OCI-LY7 (cell line): ENCODE measurements at regions not wholly inside any gene's neighbourhood (a gene's known extent, or its start where the extent isn't known, plus 50 kb on each side); places are given as distances from the start of the nearest gene placed in this dataset.

Source experiments
- BruUV-seq: library from RNA; stranded (reverse); fragments of 400-500 nt; replicated peaks from 2 replicates; lab custom pipeline; 2021; lab: Mats Ljungman, UMichigan
- CTCF ChIA-PET: fragments of 300-600 bp; sonication (Branson Sonifier 250); formaldehyde crosslinking; loops from one replicate; lab custom pipeline; 2022; ENCODE audit warnings: antibody characterized with exemption; ENCODE audit not compliant: unreplicated experiment; lab: Charles Lee
- POLR2A ChIA-PET: fragments of 300-600 bp; sonication (Branson Sonifier 250); formaldehyde crosslinking; loops from one replicate; lab custom pipeline; 2022; ENCODE audit warnings: antibody characterized with exemption; lab: Charles Lee
- DNase-seq: peaks from one replicate; pipeline ENCODE4 v3.0.0-alpha.2; 2015; ENCODE audit warnings: low spot score
- H2AFZ ChIP-seq: fragments of 200-600 bp; sonication (generic), shearing (Covaris generic); 2 replicates; pipeline ENCODE4 v1.6.1; 2014; ENCODE audit warnings: mild to moderate bottlenecking, antibody characterized with exemption, low read length, moderate library complexity
- H3K27ac ChIP-seq: fragments of 200-600 bp; sonication (generic); 2 replicates; pipeline ENCODE4 v1.5.1; 2014; ENCODE audit warnings: mixed run types, low read depth, mild to moderate bottlenecking, moderate library complexity, low read length, inconsistent platforms; ENCODE audit not compliant: poor library complexity, severe bottlenecking
- H3K36me3 ChIP-seq: fragments of 200-600 bp; sonication (generic); 2 replicates; pipeline ENCODE4 v1.6.1; 2014; ENCODE audit warnings: mild to moderate bottlenecking, antibody characterized with exemption, low read length, moderate library complexity, mixed read lengths; ENCODE audit not compliant: insufficient read depth
- H3K4me1 ChIP-seq: fragments of 200-600 bp; sonication (generic); 2 replicates; pipeline ENCODE4 v1.5.1; 2014; ENCODE audit warnings: mild to moderate bottlenecking, low read length; ENCODE audit not compliant: insufficient read depth, poor library complexity, severe bottlenecking
- H3K4me2 ChIP-seq: fragments of 200-600 bp; sonication (generic); 2 replicates; pipeline ENCODE4 v1.6.1; 2014; ENCODE audit warnings: mild to moderate bottlenecking, low read length
- H3K4me3 ChIP-seq: fragments of 200-600 bp; sonication (generic); 2 replicates; pipeline ENCODE4 v1.5.1; 2014; ENCODE audit warnings: mild to moderate bottlenecking, low read depth, low read length; ENCODE audit not compliant: poor library complexity, severe bottlenecking
- H3K79me2 ChIP-seq: fragments of 200-600 bp; sonication (generic); 2 replicates; pipeline ENCODE4 v1.6.1; 2016; ENCODE audit warnings: low read depth, mild to moderate bottlenecking, low read length, moderate library complexity, mixed read lengths; ENCODE audit not compliant: insufficient read depth
- H3K9me2 ChIP-seq: fragments of 200-600 bp; sonication (generic); 2 replicates; pipeline ENCODE4 v1.6.1; 2016; ENCODE audit warnings: mild to moderate bottlenecking, low read length, mixed read lengths; ENCODE audit not compliant: insufficient read depth
- H3K9me3 ChIP-seq: fragments of 200-600 bp; sonication (generic); 2 replicates; pipeline ENCODE4 v1.6.1; 2014; ENCODE audit warnings: mild to moderate bottlenecking, mixed run types, low read length, mixed read lengths
- H4K20me1 ChIP-seq: fragments of 200-600 bp; sonication (generic); 2 replicates; pipeline ENCODE4 v1.6.1; 2014; ENCODE audit warnings: mild to moderate bottlenecking, antibody characterized with exemption, low read length, moderate library complexity, mixed read lengths; ENCODE audit not compliant: insufficient read depth
- CTCF ChIP-seq: fragments of 200-600 bp; sonication (generic); conservative IDR thresholded peaks from 2 replicates; pipeline ENCODE4 v1.5.1; 2014; ENCODE audit warnings: mild to moderate bottlenecking, antibody characterized with exemption, low read length, moderate library complexity, mixed read lengths
- EZH2phosphoT487 ChIP-seq: fragments of 200-600 bp; sonication (generic); IDR thresholded peaks from 2 replicates; pipeline ENCODE4 v1.6.1; 2018; ENCODE audit warnings: low read depth, borderline replicate concordance, mild to moderate bottlenecking, mixed run types, antibody characterized with exemption, low read length, moderate library complexity, mixed read lengths
- intact Hi-C: fragments of 100-400 bp; cut with micrococcal nuclease; formaldehyde crosslinking; loops from one replicate; pipeline ENCODE4 v1.10.0; 2022; ENCODE audit not compliant: unreplicated experiment

- intact Hi-C loops: no loop called here
- POLR2A ChIA-PET: interaction anchor here (0.6 kb wide), 1 partner anchor 41 kb away, joined by 3 read pairs; no protein-coding TSS in a partner anchor
These were observed 205.0 kb upstream of the MBL2 start for GRCh38 chr10:52977581-52977980.

GRCh38 chr10:52967806-52968795 lies 195.5 kb upstream of the MBL2 start:
- DNase-seq: no peak
- ChIA-PET POLR2A (interaction anchor here (0.7 kb wide), 1 partner anchor 139 kb away, joined by 4 read pairs; no protein-coding TSS in a partner anchor), CTCF (no interaction called here)
- Histone ChIP-seq H3K27ac (no peak overlapping the region), H3K9me2 (no peaks in the 10 kb centered on the region), H4K20me1 (no peaks in the 10 kb centered on the region), H2AFZ (no peak overlapping the region), H3K79me2 (no peaks in the 10 kb centered on the region), H3K9me3 (no peaks in the 10 kb centered on the region; the same call in 1 of the 2 replicates), H3K36me3 (no peaks in the 10 kb centered on the region), H3K4me2 (no peak overlapping the region), H3K4me3 (no peak overlapping the region), H3K4me1 (peaks cover 25% of the 10 kb centered on the region)
- BruUV-seq: no TSS peak
- TF ChIP-seq EZH2phosphoT487 (no peak), CTCF (no peak)
- intact Hi-C loops: no loop called here

More at GRCh38 chr10:52977581-52977980, 205.0 kb upstream of the MBL2 start:
- DNase-seq: no peak
- no peaks in the 10 kb centered on the region for H3K79me2 ChIP-seq
- H3K9me3 ChIP-seq: no peaks in the 10 kb centered on the region; the same call in 1 of the 2 replicates
- no peaks in the 10 kb centered on the region for H3K36me3 ChIP-seq
- H3K4me2 ChIP-seq: no peak overlapping the region
- no peaks in the 10 kb centered on the region for H3K4me1 ChIP-seq
- CTCF ChIA-PET: no interaction called here
- H3K9me2 ChIP-seq: no peaks in the 10 kb centered on the region
- H4K20me1 ChIP-seq: no peaks in the 10 kb centered on the region
- no peak overlapping the region for H2AFZ ChIP-seq
- no peak overlapping the region for H3K27ac ChIP-seq
- TF ChIP-seq CTCF (no peak), EZH2phosphoT487 (no peak)
- H3K4me3 ChIP-seq: no peak overlapping the region
- no TSS peak for BruUV-seq
